Esophagus squamous epithelium (tissue), 5 donors: ENCODE measurements at regions not wholly inside any gene's neighbourhood (a gene's known extent, or its start where the extent isn't known, plus 50 kb on each side); places are given as distances from the start of the nearest gene placed in this dataset.

ENCODE experiments used
- DNase-seq: peaks from one replicate; lab custom pipeline; 2025; lab: John Stamatoyannopoulos, UW
- H3K27ac ChIP-seq, 4 donors: fragments of 200-600 bp; sonication (generic); one replicate each; pipeline ENCODE4 v1.5.1; 2016 to 2019; ENCODE audit warnings: mild to moderate bottlenecking in 1 of 4
- H3K27me3 ChIP-seq, 4 donors: fragments of 200-600 bp; sonication (generic); 1 replicate in 3 of 4; 2 replicates in 1 of 4; pipeline versions ENCODE4 v1.5.1 to v1.6.0; 2017 to 2021; ENCODE audit warnings: antibody characterized with exemption in 1 of 4
- H3K36me3 ChIP-seq, 3 donors: fragments of 200-600 bp; sonication (generic); one replicate each; pipeline ENCODE4 v1.5.1; 2016 to 2019
- H3K4me1 ChIP-seq, 3 donors: fragments of 200-600 bp; sonication (generic); one replicate each; pipeline ENCODE4 v1.5.1; 2017 to 2019
- H3K4me3 ChIP-seq, 4 donors: fragments of 200-600 bp; sonication (generic); 1 replicate in 3 of 4; 2 replicates in 1 of 4; pipeline ENCODE4 v1.5.1; 2016 to 2019; ENCODE audit warnings: mild to moderate bottlenecking in 2 of 4, moderate library complexity in 1 of 4
- H3K9me3 ChIP-seq, 3 donors: fragments of 200-600 bp; sonication (generic); one replicate each; pipeline ENCODE4 v1.5.1; 2016 to 2019
- POLR2A ChIP-seq, 4 donors: fragments of 450-650 bp; IDR thresholded peaks; one replicate each; pipeline ENCODE4 v1.6.1; 2017; ENCODE audit warnings: antibody characterized with exemption in 4 of 4, mild to moderate bottlenecking in 4 of 4, moderate library complexity in 3 of 4
- WGBS, 2 donors: methylation state at CpG; one replicate each; pipeline ENCODE4 v1.1.5; 2018; 5-methylcytosine and 5-hydroxymethylcytosine counted together
- intact Hi-C: fragments of 100-400 bp; cut with DNase I; formaldehyde crosslinking; loops from one replicate; pipeline ENCODE4 v1.15.0; 2022
- TF ChIP-seq, protein P1 (sequence below), 6 experiments: fragments of 450-650 bp in 4 of 6; fragments of 200-600 bp in 2 of 6; sonication (generic) in 2 of 6; IDR thresholded peaks; one replicate each; pipeline ENCODE4 v1.5.1; 2016 to 2019; ENCODE audit warnings: antibody characterized with exemption in 6 of 6, mild to moderate bottlenecking in 4 of 6, moderate library complexity in 4 of 6
- donor health status: DM: yes; HTN: yes; CAD: no.

DNA sequence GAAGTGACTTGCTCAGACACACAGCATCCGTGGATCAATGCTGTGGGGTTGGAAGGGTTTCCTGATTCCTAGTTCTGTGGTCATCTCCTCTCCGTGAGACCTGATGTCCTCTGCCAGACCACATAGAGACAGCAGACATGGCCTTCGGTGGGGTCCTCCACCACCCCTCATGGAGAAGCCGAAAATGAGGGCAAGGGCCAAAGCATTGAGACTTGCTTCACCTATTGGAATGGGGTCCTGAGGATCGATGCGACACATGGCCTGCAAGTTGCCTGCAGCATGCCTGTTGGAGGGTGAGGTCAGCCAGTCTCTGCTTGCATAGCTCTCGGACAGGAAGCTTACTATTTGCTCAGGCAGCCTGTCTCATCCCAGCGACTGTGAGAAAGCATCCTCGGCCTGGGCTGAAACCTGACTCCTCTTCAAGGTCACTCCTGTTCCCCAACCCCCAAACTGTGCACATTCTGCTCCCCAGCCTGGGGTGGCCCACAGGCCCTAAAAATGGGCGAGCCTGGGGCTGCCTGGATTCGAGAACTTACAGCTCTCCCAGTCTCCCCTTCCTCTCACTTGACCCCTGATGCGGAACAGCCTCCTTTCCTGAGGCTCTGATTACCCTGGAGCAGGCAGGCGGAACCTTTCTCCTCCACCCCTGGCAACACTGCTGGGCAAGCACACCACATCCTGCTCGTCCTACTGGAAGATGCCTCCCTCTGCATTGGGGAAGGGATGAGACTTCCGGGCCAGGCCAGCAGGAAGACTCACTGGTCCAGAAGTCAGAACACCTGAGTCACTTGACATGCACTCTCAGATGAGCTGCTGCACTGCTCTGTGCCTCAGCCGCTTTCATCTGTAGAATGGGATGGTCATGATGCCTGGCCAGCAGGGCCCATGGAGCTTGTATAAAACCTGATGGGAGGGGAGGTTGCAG is 186.9 kb downstream of the RGS3 start:
- DNase-seq: no peak
- 66 to 80% methylated on average over 10 to 11 of the region's 16 CpGs for WGBS, 2 donors

DNA sequence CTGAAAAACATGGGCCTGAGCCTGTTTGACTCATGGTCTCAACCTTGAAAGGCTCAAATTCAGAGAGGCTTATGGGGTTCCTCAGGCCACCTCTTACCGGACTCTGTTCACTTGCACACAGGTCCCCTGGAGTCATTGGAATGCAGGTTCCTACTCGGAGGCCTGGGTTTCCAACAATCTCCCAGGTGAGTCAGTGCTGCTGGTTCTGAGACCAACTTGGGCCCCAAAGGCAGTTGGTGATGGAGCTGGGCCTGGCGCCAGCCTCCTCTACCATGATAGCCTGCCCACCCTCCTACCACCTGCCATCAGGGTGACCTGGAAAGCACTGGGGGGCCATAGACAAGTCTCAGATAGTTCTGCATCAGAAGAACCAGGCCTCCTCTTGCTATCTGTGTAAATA is 188.4 kb downstream of the RGS3 start:
- no peak for DNase-seq
- no peaks in the 10 kb centered on the region for H3K36me3 ChIP-seq
- intact Hi-C loops: no loop called here
- H3K4me3 ChIP-seq: no peak overlapping the region
- H3K9me3 ChIP-seq: no peaks in the 10 kb centered on the region
- no peak overlapping the region for H3K27ac ChIP-seq
- H3K4me1 ChIP-seq: peaks cover 0 to 29% (median 10%) of the 10 kb centered on the region in 3 donors
- 100% methylated on average over 1 to 2 of the region's 3 CpGs for WGBS, 2 donors
- TF ChIP-seq, protein P1, sequence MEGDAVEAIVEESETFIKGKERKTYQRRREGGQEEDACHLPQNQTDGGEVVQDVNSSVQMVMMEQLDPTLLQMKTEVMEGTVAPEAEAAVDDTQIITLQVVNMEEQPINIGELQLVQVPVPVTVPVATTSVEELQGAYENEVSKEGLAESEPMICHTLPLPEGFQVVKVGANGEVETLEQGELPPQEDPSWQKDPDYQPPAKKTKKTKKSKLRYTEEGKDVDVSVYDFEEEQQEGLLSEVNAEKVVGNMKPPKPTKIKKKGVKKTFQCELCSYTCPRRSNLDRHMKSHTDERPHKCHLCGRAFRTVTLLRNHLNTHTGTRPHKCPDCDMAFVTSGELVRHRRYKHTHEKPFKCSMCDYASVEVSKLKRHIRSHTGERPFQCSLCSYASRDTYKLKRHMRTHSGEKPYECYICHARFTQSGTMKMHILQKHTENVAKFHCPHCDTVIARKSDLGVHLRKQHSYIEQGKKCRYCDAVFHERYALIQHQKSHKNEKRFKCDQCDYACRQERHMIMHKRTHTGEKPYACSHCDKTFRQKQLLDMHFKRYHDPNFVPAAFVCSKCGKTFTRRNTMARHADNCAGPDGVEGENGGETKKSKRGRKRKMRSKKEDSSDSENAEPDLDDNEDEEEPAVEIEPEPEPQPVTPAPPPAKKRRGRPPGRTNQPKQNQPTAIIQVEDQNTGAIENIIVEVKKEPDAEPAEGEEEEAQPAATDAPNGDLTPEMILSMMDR (IDR thresholded peaks at IDR 0.05): no peak
- no peak for TF ChIP-seq POLR2A (IDR thresholded peaks at IDR 0.05)
- peaks cover 0 to 4% (median 0%) of the 10 kb centered on the region in 4 donors for H3K27me3 ChIP-seq

More for the DNA sequence above, 186.9 kb downstream of the RGS3 start:
- Histone ChIP-seq H3K4me1 (peaks cover 0 to 23% (median 10%) of the 10 kb centered on the region in 3 donors), H3K9me3 (no peaks in the 10 kb centered on the region), H3K4me3 (no peak overlapping the region), H3K27me3 (peaks cover 0 to 10% (median 0%) of the 10 kb centered on the region in 4 donors), H3K27ac (no peak overlapping the region), H3K36me3 (no peaks in the 10 kb centered on the region)
- no peak for TF ChIP-seq POLR2A (IDR thresholded peaks at IDR 0.05)
- TF ChIP-seq, protein P1 (IDR thresholded peaks at IDR 0.05): no peak
- intact Hi-C loops: no loop called here

DNA sequence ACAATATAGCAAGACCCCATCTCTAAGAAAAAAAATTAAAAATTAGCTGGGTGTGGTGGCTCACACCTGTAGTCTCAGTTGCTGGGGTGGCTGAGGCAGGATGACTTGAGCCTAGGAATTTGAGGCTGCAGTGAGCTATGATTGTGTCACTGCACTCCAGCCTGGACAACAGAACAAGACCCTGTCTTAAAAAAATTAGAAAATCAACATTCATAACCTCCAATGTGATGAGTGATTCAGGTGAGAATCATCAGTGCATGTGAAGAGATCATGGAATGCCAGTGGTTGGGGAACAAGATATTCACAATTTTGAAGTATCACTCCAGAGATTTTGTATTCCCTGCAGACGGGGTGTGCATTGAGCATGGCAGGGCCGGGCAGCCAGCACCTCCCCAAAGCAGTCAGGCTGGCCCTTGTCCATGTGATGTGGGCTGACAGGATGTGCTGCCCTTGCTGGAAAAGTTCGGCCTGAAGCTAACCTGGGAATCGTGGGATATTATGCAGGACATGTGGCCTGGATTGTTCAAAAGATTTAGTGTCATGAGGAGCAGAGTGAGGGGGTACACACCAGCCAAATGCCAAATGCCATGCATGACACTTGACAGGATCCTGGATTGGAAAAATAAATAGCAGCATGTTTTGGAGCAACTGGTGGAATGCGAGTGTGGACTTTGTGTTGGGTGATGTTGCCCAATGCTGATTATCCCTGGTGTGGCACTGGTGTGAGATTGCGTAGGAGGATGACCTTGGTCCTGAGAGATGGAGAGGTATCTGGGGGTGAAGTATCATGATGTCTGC is 189.0 kb downstream of the RGS3 start:
- intact Hi-C loops: no loop called here
- Histone ChIP-seq H3K27ac (no peak overlapping the region), H3K4me3 (no peak overlapping the region), H3K4me1 (peaks cover 0 to 33% (median 10%) of the 10 kb centered on the region in 3 donors), H3K9me3 (no peaks in the 10 kb centered on the region), H3K27me3 (peaks cover 0 to 5% (median 0%) of the 10 kb centered on the region in 4 donors), H3K36me3 (no peaks in the 10 kb centered on the region)
- no peak for TF ChIP-seq POLR2A (IDR thresholded peaks at IDR 0.05)
- TF ChIP-seq, protein P1 (IDR thresholded peaks at IDR 0.05): no peak
- 71 to 73% methylated on average over 6 of the region's 6 CpGs for WGBS, 2 donors
- DNase-seq: no peak

DNA sequence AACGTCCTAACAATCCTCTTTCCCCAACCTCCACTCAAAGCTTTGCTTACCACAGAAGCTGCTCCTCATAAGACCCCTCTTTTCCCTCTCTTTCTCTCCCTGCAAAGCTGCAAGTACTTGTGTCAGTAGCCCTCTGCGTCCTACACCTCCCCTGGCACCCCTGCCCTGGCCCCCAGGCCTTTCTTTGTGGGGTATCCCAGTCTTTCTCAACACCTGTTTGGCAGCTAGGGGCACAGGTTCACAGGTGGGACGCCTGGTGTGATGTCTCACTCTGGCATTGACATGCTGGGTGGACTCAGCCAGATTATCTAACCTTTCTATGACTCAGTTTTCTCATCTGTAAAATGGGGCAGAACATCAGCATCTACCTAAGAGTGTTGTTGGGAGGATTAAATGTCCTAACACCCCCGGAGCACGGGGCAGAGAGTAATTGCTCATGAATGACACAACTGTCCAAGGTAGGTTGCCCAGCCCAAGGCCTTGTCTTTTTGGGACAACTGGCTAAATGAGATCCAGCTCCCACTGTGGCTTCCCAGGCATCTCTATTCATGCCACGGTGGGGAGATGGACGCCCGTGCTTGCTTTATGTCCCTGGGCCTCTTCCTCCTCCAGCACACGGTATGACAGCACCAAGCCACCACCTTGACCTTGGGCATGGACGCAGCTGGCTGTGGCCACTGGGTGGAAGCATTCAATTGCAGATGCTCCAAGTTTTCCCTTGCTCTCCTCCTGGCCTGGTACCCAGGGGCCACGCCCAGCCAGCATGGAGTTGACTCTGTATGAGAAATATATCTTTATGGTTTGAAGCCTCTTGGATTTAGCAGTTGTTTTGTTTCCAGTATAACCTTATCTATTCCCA is 190.4 kb downstream of the RGS3 start:
- Histone ChIP-seq H3K4me3 (no peak overlapping the region), H3K9me3 (no peaks in the 10 kb centered on the region), H3K27me3 (peaks cover 0 to 15% (median 0%) of the 10 kb centered on the region in 4 donors), H3K4me1 (peaks cover 0 to 36% (median 10%) of the 10 kb centered on the region in 3 donors), H3K27ac (peak overlapping the region in 3 of 4 donors; percentile 55 to 73 (median 60)), H3K36me3 (no peaks in the 10 kb centered on the region)
- intact Hi-C loops: no loop called here
- DNase-seq: no peak
- 69 to 71% methylated on average over 9 of the region's 11 CpGs for WGBS, 2 donors
- TF ChIP-seq POLR2A (IDR thresholded peaks at IDR 0.05): no peak
- TF ChIP-seq, protein P1 (IDR thresholded peaks at IDR 0.05): no peak
